Colonic mucosa (tissue), 4 donors: ENCODE measurements at regions not wholly inside any gene's neighbourhood (a gene's known extent, or its start where the extent isn't known, plus 50 kb on each side); places are given as distances from the start of the nearest gene placed in this dataset.

ENCODE experiments used
- DNase-seq: peaks from one replicate; pipeline ENCODE4 v3.0.0-alpha.2; 2020
- H3K27ac ChIP-seq: fragments of 200-600 bp; one replicate; pipeline ENCODE4 v1.8.0; 2021
- H3K27me3 ChIP-seq: fragments of 200-600 bp; one replicate; pipeline ENCODE4 v1.8.0; 2021
- H3K36me3 ChIP-seq: fragments of 200-600 bp; one replicate; pipeline ENCODE4 v1.8.0; 2021
- H3K4me1 ChIP-seq: fragments of 200-600 bp; one replicate; pipeline ENCODE4 v1.8.0; 2021; ENCODE audit warnings: mild to moderate bottlenecking
- H3K4me3 ChIP-seq: fragments of 200-600 bp; one replicate; pipeline ENCODE4 v1.8.0; 2021
- H3K9ac ChIP-seq, 2 donors: one replicate each; pipeline ENCODE4 v1.7.0; 2013; ENCODE audit warnings: control low read depth in 2 of 2, low read depth in 2 of 2, low read length in 2 of 2
- H3K9me3 ChIP-seq: fragments of 200-600 bp; one replicate; pipeline ENCODE4 v1.8.0; 2021
- CTCF ChIP-seq: fragments of 200-600 bp; IDR thresholded peaks from one replicate; pipeline ENCODE4 v1.8.0; 2022; ENCODE audit warnings: antibody characterized with exemption, mild to moderate bottlenecking
- intact Hi-C: fragments of 100-400 bp; cut with DNase I; formaldehyde crosslinking; loops from one replicate; pipeline ENCODE4 v1.14.1; 2022
- donor health status: healthy.
- donor health status: DM: no; HTN: no; CAD: no.
- donor health status: DM: no; HTN: no; CAD: no.

- no peak overlapping the region for H3K4me3 ChIP-seq
- DNase-seq: no peak
- no peak overlapping the region for H3K27ac ChIP-seq
- TF ChIP-seq CTCF: no peak
- H3K9me3 ChIP-seq: no peaks in the 10 kb centered on the region
- no peaks in the 10 kb centered on the region for H3K27me3 ChIP-seq
- intact Hi-C loops: no loop called here
- H3K36me3 ChIP-seq: no peaks in the 10 kb centered on the region
- H3K4me1 ChIP-seq: no peaks in the 10 kb centered on the region
- no peak overlapping the region for H3K9ac ChIP-seq
Measured at GRCh38 chr14:44070046-44070445, 437.0 kb downstream of the FSCB start.

GRCh38 chr14:44053422-44053821, 453.7 kb downstream of the FSCB start:
- Histone ChIP-seq H3K36me3 (no peaks in the 10 kb centered on the region), H3K4me1 (no peaks in the 10 kb centered on the region), H3K9me3 (no peaks in the 10 kb centered on the region), H3K9ac (no peak overlapping the region), H3K27me3 (no peaks in the 10 kb centered on the region), H3K27ac (no peak overlapping the region), H3K4me3 (no peak overlapping the region)
- intact Hi-C loops: no loop called here
- TF ChIP-seq CTCF: no peak
- no peak for DNase-seq

GRCh38 chr14:44041700-44042099, 465.4 kb downstream of the FSCB start:
- Histone ChIP-seq H3K36me3 (no peaks in the 10 kb centered on the region), H3K9ac (no peak overlapping the region), H3K27me3 (no peaks in the 10 kb centered on the region), H3K4me3 (no peak overlapping the region), H3K9me3 (no peaks in the 10 kb centered on the region), H3K4me1 (no peaks in the 10 kb centered on the region), H3K27ac (no peak overlapping the region)
- no peak for DNase-seq
- no peak for TF ChIP-seq CTCF
- intact Hi-C loops: no loop called here

GRCh38 chr14:44040561-44040960, 466.5 kb downstream of the FSCB start:
- H3K9ac ChIP-seq: no peak overlapping the region
- no peak for DNase-seq
- H3K9me3 ChIP-seq: no peaks in the 10 kb centered on the region
- no peak overlapping the region for H3K4me3 ChIP-seq
- intact Hi-C loops: no loop called here
- no peak overlapping the region for H3K27ac ChIP-seq
- TF ChIP-seq CTCF: no peak
- no peaks in the 10 kb centered on the region for H3K27me3 ChIP-seq
- H3K4me1 ChIP-seq: no peaks in the 10 kb centered on the region
- no peaks in the 10 kb centered on the region for H3K36me3 ChIP-seq

- DNase-seq: no peak
- Histone ChIP-seq H3K4me3 (no peak overlapping the region), H3K27me3 (no peaks in the 10 kb centered on the region), H3K36me3 (no peaks in the 10 kb centered on the region), H3K9ac (no peak overlapping the region), H3K4me1 (no peaks in the 10 kb centered on the region), H3K9me3 (no peaks in the 10 kb centered on the region), H3K27ac (no peak overlapping the region)
- no peak for TF ChIP-seq CTCF
- intact Hi-C loops: no loop called here
Measured at GRCh38 chr14:44036248-44036647, 470.8 kb downstream of the FSCB start.

- no peaks in the 10 kb centered on the region for H3K4me1 ChIP-seq
- no peaks in the 10 kb centered on the region for H3K36me3 ChIP-seq
- H3K27me3 ChIP-seq: no peaks in the 10 kb centered on the region
- no peak overlapping the region for H3K27ac ChIP-seq
- intact Hi-C loops: no loop called here
- no peak for DNase-seq
- TF ChIP-seq CTCF: no peak
- H3K4me3 ChIP-seq: no peak overlapping the region
- H3K9me3 ChIP-seq: no peaks in the 10 kb centered on the region
- H3K9ac ChIP-seq: no peak overlapping the region
Measured at GRCh38 chr14:44035707-44036106, 471.4 kb downstream of the FSCB start.
